ENCODE measurements at regions not wholly inside any gene's neighbourhood (a gene's known extent, or its start where the extent isn't known, plus 50 kb on each side); places are given as distances from the start of the nearest gene placed in this dataset.

GRCh38 chr1:200296091-200296661 lies 113.7 kb downstream of the ZNF281 start:
- no peak for TF ChIP-seq CTCF (IDR thresholded peaks at IDR 0.05)
- no peak for TF ChIP-seq POLR2A (IDR thresholded peaks at IDR 0.05)
- Histone ChIP-seq H3K4me3 (no peak overlapping the region), H3K27me3 (no peaks in the 10 kb centered on the region), H3K4me1 (no peaks in the 10 kb centered on the region), H3K9me3 (no peaks in the 10 kb centered on the region), H3K27ac (no peak overlapping the region), H3K36me3 (no peaks in the 10 kb centered on the region)
- intact Hi-C loops (cut with DNase I; ENCODE audit: low total_unique reads) = no loop called here
- no peak for DNase-seq

- H3K27ac ChIP-seq = no peak overlapping the region
- H3K9me3 ChIP-seq = no peaks in the 10 kb centered on the region
- H3K4me1 ChIP-seq = no peaks in the 10 kb centered on the region
- DNase-seq = no peak
- intact Hi-C loops (cut with DNase I; ENCODE audit: low total_unique reads) = no loop called here
- H3K27me3 ChIP-seq = no peaks in the 10 kb centered on the region
- no peak overlapping the region for H3K4me3 ChIP-seq
- TF ChIP-seq POLR2A (IDR thresholded peaks at IDR 0.05) = no peak
- no peaks in the 10 kb centered on the region for H3K36me3 ChIP-seq
These were observed 115.6 kb downstream of the ZNF281 start for GRCh38 chr1:200294241-200294640.

- no peaks in the 10 kb centered on the region for H3K36me3 ChIP-seq
- no peaks in the 10 kb centered on the region for H3K9me3 ChIP-seq
- no peak for DNase-seq
- TF ChIP-seq CTCF (IDR thresholded peaks at IDR 0.05) = no peak
- H3K4me1 ChIP-seq = no peaks in the 10 kb centered on the region
- intact Hi-C loops (cut with DNase I; ENCODE audit: low total_unique reads) = no loop called here
- H3K27ac ChIP-seq = no peak overlapping the region
- no peaks in the 10 kb centered on the region for H3K27me3 ChIP-seq
- no peak overlapping the region for H3K4me3 ChIP-seq
These were observed 117.1 kb downstream of the ZNF281 start for GRCh38 chr1:200292699-200293098.

GRCh38 chr1:200291106-200291505 lies 118.7 kb downstream of the ZNF281 start:
- Histone ChIP-seq H3K9me3 (no peaks in the 10 kb centered on the region), H3K27me3 (no peaks in the 10 kb centered on the region), H3K36me3 (no peaks in the 10 kb centered on the region), H3K4me1 (no peaks in the 10 kb centered on the region), H3K4me3 (no peak overlapping the region), H3K27ac (no peak overlapping the region)
- TF ChIP-seq POLR2A (IDR thresholded peaks at IDR 0.05) (no peak), CTCF (IDR thresholded peaks at IDR 0.05) (no peak)
- DNase-seq = no peak
- intact Hi-C loops (cut with DNase I; ENCODE audit: low total_unique reads) = no loop called here

GRCh38 chr1:200290010-200290685 lies 119.7 kb downstream of the ZNF281 start:
- intact Hi-C loops (cut with DNase I; ENCODE audit: low total_unique reads) = no loop called here
- Histone ChIP-seq H3K27me3 (no peaks in the 10 kb centered on the region), H3K36me3 (no peaks in the 10 kb centered on the region), H3K27ac (no peak overlapping the region), H3K9me3 (no peaks in the 10 kb centered on the region), H3K4me3 (no peak overlapping the region), H3K4me1 (no peaks in the 10 kb centered on the region)
- DNase-seq = no peak
- TF ChIP-seq POLR2A (IDR thresholded peaks at IDR 0.05) (no peak), CTCF (IDR thresholded peaks at IDR 0.05) (no peak)

Data from uterus (tissue), 3 donors.